SK-N-SH treated with all-trans-retinoic acid at 6 μM for 48 hours (cell line): ENCODE measurements at regions not wholly inside any gene's neighbourhood (a gene's known extent, or its start where the extent isn't known, plus 50 kb on each side); places are given as distances from the start of the nearest gene placed in this dataset.

Experiments
- PATZ1 ChIP-seq: fragments of 250-450 bp; sonication (Bioruptor Pico); IDR thresholded peaks from 2 replicates; pipeline ENCODE4 v1.8.0; 2020; ENCODE audit warnings: mild to moderate bottlenecking, moderate library complexity, borderline replicate concordance
- ZFP3 ChIP-seq: fragments of 250-450 bp; sonication (Bioruptor Pico); IDR thresholded peaks from 2 replicates; pipeline ENCODE4 v1.5.0; 2020; ENCODE audit warnings: mild to moderate bottlenecking, moderate library complexity

GRCh38 chr12:93205361-93205760 is 172.4 kb upstream of the NUDT4 start:
- TF ChIP-seq PATZ1 (CRISPR knock-in tag) (no peak), ZFP3 (CRISPR knock-in tag) (no peak)
